BE2C (cell line): ENCODE measurements at regions not wholly inside any gene's neighbourhood (a gene's known extent, or its start where the extent isn't known, plus 50 kb on each side); places are given as distances from the start of the nearest gene placed in this dataset.

ENCODE experiments used
- DNase-seq: peaks from one replicate; pipeline ENCODE4 v3.0.0-alpha.2; 2020
- H3K27me3 ChIP-seq: fragments of 250-450 bp; sonication (Bioruptor Pico); 2 replicates; pipeline ENCODE4 v1.5.1; 2020; ENCODE audit warnings: mild to moderate bottlenecking
- H3K36me3 ChIP-seq: fragments of 250-450 bp; sonication (Bioruptor Pico); 2 replicates; pipeline ENCODE4 v1.5.1; 2020; ENCODE audit warnings: mild to moderate bottlenecking
- H3K4me1 ChIP-seq: fragments of 250-450 bp; sonication (Bioruptor Pico); 2 replicates; pipeline ENCODE4 v1.5.1; 2020
- H3K4me3 ChIP-seq: 2 replicates; pipeline ENCODE4 v1.5.1; 2011; ENCODE audit warnings: low read depth, low read length
- H3K9me3 ChIP-seq: fragments of 250-450 bp; sonication (Bioruptor Pico); 2 replicates; pipeline ENCODE4 v1.5.1; 2020
- TF ChIP-seq, protein P1 (sequence below): IDR thresholded peaks from 2 replicates; pipeline ENCODE4 v1.5.1; 2012; ENCODE audit warnings: mild to moderate bottlenecking, low read depth, low read length

DNA sequence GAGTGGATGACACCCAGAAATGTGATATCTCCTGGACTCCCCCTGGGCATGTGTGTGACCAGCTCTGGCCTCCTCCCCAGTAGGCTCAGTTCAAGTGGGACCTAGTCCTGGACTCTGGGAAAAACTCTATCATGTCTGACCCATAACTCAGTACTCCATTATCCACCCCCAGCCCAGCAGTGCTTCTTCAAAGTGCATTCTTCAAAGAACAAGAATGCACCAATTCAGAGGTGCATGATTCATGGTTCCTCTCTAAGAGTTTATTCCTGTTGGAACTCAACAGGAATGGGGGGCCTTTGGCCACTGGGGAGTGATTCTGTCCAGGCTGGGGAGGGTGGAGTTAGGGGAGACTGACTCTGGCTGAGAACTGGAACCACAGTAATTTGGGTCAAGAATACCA lies 173.6 kb upstream of the CXCL12 start:
- no peaks in the 10 kb centered on the region for H3K4me1 ChIP-seq
- H3K27me3 ChIP-seq: no peaks in the 10 kb centered on the region
- TF ChIP-seq, protein P1, sequence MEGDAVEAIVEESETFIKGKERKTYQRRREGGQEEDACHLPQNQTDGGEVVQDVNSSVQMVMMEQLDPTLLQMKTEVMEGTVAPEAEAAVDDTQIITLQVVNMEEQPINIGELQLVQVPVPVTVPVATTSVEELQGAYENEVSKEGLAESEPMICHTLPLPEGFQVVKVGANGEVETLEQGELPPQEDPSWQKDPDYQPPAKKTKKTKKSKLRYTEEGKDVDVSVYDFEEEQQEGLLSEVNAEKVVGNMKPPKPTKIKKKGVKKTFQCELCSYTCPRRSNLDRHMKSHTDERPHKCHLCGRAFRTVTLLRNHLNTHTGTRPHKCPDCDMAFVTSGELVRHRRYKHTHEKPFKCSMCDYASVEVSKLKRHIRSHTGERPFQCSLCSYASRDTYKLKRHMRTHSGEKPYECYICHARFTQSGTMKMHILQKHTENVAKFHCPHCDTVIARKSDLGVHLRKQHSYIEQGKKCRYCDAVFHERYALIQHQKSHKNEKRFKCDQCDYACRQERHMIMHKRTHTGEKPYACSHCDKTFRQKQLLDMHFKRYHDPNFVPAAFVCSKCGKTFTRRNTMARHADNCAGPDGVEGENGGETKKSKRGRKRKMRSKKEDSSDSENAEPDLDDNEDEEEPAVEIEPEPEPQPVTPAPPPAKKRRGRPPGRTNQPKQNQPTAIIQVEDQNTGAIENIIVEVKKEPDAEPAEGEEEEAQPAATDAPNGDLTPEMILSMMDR: no peak
- DNase-seq: no peak
- no peaks in the 10 kb centered on the region for H3K9me3 ChIP-seq
- H3K36me3 ChIP-seq: no peaks in the 10 kb centered on the region
- H3K4me3 ChIP-seq: no peak overlapping the region

DNA sequence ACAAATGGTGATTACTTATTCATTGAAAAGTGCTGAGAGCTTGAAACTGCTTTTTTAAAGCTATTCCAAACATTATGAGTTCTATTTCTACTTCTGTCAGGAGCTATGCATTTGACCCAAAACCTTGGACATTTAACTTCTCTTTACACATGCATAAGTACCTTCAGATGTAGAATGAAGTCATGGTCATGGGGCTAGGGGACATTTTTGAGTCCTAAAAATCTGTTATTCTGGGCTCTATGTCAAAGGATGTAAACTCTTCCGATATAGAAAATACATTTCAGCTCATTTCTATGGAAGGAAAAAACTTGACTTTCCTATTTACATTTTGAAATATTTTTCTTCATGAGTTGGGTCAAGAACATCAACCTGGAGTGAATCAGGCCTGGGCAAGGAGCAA lies 179.5 kb upstream of the CXCL12 start:
- TF ChIP-seq, protein P1: no peak
- DNase-seq: no peak
- no peaks in the 10 kb centered on the region for H3K4me1 ChIP-seq
- no peaks in the 10 kb centered on the region for H3K36me3 ChIP-seq
- H3K9me3 ChIP-seq: no peaks in the 10 kb centered on the region
- no peaks in the 10 kb centered on the region for H3K27me3 ChIP-seq
- H3K4me3 ChIP-seq: no peak overlapping the region

DNA sequence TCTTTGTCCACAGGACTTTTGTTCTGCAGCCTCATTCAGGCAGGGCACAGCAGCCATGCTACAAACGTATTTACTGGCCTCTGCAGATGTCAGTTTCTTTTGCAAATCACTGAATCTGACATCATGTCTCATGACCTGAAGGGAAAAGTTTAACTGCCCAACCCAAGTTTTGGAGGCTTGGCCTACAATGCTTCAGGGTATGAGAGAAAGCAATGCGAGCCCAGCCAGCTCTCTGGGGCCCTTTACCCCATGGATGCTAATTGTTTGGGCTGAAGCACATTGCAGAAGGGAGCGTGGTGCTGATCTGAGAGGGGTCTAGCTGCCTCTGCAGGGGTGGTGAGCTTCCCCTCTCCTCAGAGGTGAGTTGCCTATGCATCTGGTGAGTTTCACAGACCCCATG lies 179.9 kb upstream of the CXCL12 start:
- TF ChIP-seq, protein P1: no peak
- Histone ChIP-seq H3K4me3 (no peak overlapping the region), H3K27me3 (no peaks in the 10 kb centered on the region), H3K4me1 (no peaks in the 10 kb centered on the region), H3K9me3 (no peaks in the 10 kb centered on the region), H3K36me3 (no peaks in the 10 kb centered on the region)
- DNase-seq: no peak

DNA sequence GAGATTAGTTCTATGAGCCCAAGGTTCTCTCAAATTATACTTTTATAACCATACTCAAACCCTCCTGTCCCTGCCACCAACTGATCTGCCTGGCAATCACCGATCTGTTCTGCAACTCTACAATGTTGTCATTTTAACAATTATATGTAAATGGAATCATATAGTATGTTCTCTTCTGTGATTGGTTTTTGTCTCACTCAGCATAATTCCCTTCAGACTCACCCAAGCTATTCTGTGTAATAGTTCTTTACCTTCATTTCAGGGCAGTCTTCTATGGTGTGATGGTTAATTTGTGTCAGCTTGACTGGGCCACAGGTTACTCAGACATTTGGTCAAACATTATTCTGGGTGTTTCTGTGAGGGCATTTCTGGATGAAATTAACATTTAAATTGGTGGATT lies 181.9 kb upstream of the CXCL12 start:
- Histone ChIP-seq H3K27me3 (no peaks in the 10 kb centered on the region), H3K4me1 (no peaks in the 10 kb centered on the region), H3K9me3 (no peaks in the 10 kb centered on the region), H3K4me3 (no peak overlapping the region), H3K36me3 (no peaks in the 10 kb centered on the region)
- TF ChIP-seq, protein P1: no peak
- no peak for DNase-seq

DNA sequence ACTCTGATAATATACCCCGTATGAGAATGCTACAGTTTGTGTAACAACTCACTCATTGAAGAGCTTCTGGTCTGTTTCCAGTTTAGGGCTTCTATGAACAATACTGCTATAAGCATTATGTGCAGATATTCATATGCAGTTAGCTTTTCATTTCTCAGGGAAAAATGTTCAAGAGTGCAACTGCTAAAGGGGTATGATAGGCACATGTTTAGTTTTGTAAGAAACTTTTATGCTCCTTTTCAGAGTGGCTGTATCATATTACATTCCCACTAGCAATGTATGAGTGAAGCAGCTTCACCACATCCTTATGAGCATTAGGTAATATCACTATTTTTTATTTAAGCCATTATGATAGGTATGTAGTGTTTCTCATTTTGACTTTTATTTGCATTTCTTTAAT lies 182.6 kb upstream of the CXCL12 start:
- no peaks in the 10 kb centered on the region for H3K9me3 ChIP-seq
- no peaks in the 10 kb centered on the region for H3K36me3 ChIP-seq
- no peak for DNase-seq
- no peak overlapping the region for H3K4me3 ChIP-seq
- no peaks in the 10 kb centered on the region for H3K27me3 ChIP-seq
- TF ChIP-seq, protein P1: no peak
- H3K4me1 ChIP-seq: no peaks in the 10 kb centered on the region

DNA sequence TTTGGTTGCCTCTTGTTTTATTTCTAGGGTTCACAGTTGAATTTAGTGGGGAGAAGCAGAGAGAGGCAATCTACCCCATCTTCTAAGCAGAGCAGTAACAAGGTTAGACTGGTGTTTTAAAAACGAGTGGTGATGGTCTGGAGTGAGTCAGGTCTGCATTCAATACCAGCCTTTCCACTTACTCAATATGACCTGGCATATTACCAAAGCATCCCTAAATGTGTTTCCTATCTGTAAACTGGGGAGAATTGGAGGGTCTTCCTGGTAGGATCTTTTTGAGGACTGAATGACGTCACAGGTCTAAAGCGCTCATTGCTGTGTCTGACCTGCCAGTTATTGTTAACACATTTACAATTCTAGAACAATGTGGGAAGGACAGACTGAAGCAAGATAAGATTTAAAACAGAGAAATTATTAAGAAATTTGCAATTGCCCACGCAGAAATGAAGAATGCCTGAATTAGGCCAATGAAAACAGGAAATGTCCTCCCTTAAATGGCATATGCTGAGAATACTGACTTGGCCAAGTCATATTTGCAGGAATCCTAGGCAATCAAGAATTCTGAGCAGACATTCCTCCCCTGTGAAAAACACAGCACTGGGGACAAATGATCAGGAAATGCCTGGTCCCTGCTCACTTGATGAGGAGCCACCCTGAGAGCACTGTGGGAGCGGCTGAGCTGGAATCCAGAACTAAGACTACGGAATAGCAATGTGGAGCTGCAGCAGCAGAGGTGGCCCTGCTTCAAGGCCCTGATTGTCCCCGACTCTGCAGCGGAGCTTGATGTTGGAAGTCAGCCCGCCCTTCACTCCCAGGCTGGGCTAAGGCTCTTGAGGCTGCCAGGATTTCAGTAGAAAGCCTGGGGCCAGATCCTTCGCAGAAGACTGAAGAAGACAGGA lies 184.5 kb upstream of the CXCL12 start:
- TF ChIP-seq, protein P1: no peak
- Histone ChIP-seq H3K4me1 (no peaks in the 10 kb centered on the region), H3K36me3 (no peaks in the 10 kb centered on the region), H3K27me3 (no peaks in the 10 kb centered on the region), H3K9me3 (no peaks in the 10 kb centered on the region), H3K4me3 (no peak overlapping the region)
- DNase-seq: no peak
